ENCODE measurements at regions not wholly inside any gene's neighbourhood (a gene's known extent, or its start where the extent isn't known, plus 50 kb on each side); places are given as distances from the start of the nearest gene placed in this dataset.

- POLR2A ChIA-PET (ENCODE audit: low non-redundant PET), result no interaction called here
- CTCF ChIA-PET, result interaction anchor here (0.7 kb wide), 1 partner anchor 177 kb away, joined by 3 read pairs; no protein-coding TSS in a partner anchor
- TF ChIP-seq, protein P1, sequence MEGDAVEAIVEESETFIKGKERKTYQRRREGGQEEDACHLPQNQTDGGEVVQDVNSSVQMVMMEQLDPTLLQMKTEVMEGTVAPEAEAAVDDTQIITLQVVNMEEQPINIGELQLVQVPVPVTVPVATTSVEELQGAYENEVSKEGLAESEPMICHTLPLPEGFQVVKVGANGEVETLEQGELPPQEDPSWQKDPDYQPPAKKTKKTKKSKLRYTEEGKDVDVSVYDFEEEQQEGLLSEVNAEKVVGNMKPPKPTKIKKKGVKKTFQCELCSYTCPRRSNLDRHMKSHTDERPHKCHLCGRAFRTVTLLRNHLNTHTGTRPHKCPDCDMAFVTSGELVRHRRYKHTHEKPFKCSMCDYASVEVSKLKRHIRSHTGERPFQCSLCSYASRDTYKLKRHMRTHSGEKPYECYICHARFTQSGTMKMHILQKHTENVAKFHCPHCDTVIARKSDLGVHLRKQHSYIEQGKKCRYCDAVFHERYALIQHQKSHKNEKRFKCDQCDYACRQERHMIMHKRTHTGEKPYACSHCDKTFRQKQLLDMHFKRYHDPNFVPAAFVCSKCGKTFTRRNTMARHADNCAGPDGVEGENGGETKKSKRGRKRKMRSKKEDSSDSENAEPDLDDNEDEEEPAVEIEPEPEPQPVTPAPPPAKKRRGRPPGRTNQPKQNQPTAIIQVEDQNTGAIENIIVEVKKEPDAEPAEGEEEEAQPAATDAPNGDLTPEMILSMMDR (conservative IDR thresholded peaks at IDR 0.05; ENCODE audit: low read depth), result no peak
These were observed 80.5 kb upstream of the SPATS2L start for GRCh38 chr2:200225951-200226350.

GRCh38 chr2:200226451-200227426 lies 79.8 kb upstream of the SPATS2L start:
- H3K27ac ChIP-seq, result no peak overlapping the region
- CTCF ChIA-PET, result interaction anchor here (0.6 to 0.7 kb wide), 3 partner anchors 17 to 217 kb away, joined by 3 to 4 read pairs (median 3); no protein-coding TSS in a partner anchor
- TF ChIP-seq, protein P1 (conservative IDR thresholded peaks at IDR 0.05; ENCODE audit: low read depth), result no peak
- POLR2A ChIA-PET (ENCODE audit: low non-redundant PET), result no interaction called here
- DNase-seq (ENCODE audit: low spot score), result no peak

More at GRCh38 chr2:200225951-200226350, 80.5 kb upstream of the SPATS2L start:
- DNase-seq (ENCODE audit: low spot score), result no peak
- H3K27ac ChIP-seq, result no peak overlapping the region

GRCh38 chr2:200230716-200231115 lies 75.8 kb upstream of the SPATS2L start:
- no peak overlapping the region for H3K27ac ChIP-seq
- ChIA-PET CTCF (no interaction called here), POLR2A (ENCODE audit: low non-redundant PET) (no interaction called here)
- no peak for DNase-seq (ENCODE audit: low spot score)
- TF ChIP-seq, protein P1 (conservative IDR thresholded peaks at IDR 0.05; ENCODE audit: low read depth), result no peak

DNA sequence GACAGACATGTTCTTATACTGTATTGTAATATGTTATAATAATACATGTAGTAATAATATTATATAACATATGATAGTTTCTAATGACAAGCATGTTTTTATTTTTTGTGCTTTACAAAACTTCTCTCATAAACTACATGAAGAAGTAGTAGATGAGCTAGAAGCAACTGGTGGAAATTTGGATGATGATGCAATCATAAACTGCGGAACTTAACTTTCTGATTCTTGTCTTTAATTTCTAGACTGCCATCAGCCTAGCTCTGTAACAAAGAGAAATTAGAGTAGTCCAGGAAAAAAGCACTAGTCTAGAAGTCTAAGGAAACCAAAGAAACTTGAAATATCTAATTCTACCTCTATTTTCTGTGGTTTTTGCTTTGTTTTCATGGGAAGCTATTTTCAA lies 71.0 kb upstream of the SPATS2L start:
- ChIA-PET CTCF (no interaction called here), POLR2A (ENCODE audit: low non-redundant PET) (no interaction called here)
- TF ChIP-seq, protein P1 (conservative IDR thresholded peaks at IDR 0.05; ENCODE audit: low read depth), result no peak
- DNase-seq (ENCODE audit: low spot score), result no peak
- H3K27ac ChIP-seq, result no peak overlapping the region

- DNase-seq (ENCODE audit: low spot score), result no peak
- CTCF ChIA-PET, result interaction anchor here (0.7 kb wide), 1 partner anchor 91 kb away, joined by 3 read pairs; no protein-coding TSS in a partner anchor
- POLR2A ChIA-PET (ENCODE audit: low non-redundant PET), result no interaction called here
- no peak overlapping the region for H3K27ac ChIP-seq
- TF ChIP-seq, protein P1 (conservative IDR thresholded peaks at IDR 0.05; ENCODE audit: low read depth), result no peak
These were observed 67.3 kb upstream of the SPATS2L start for GRCh38 chr2:200239216-200239615.

DNA sequence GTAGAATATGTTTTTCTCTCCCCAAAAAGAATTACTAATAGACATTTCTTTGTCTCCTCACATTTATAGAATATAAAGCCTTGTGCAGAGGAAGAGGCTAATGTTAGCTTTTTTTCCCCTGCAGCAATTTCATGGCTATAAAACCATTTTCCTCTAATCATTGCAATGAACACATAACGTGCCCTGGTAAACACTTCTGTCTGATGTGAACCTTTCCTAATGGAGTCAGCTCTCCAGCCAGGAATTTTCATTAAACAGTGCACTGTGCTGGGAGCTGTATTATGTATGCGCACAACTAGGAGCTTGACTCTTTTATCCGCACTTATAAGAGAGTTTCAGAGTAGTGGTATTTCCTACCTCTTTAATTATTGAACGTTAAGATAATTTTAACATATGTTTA lies 63.9 kb upstream of the SPATS2L start:
- no peak overlapping the region for H3K27ac ChIP-seq
- TF ChIP-seq, protein P1 (conservative IDR thresholded peaks at IDR 0.05; ENCODE audit: low read depth), result no peak
- no peak for DNase-seq (ENCODE audit: low spot score)
- POLR2A ChIA-PET (ENCODE audit: low non-redundant PET), result no interaction called here
- CTCF ChIA-PET, result interaction anchor here (0.6 kb wide), 1 partner anchor 15 kb away, joined by 3 read pairs; no protein-coding TSS in a partner anchor
